HG03108 (cell line): ENCODE measurements at regions not wholly inside any gene's neighbourhood (a gene's known extent, or its start where the extent isn't known, plus 50 kb on each side); places are given as distances from the start of the nearest gene placed in this dataset.
A peak's percentile ranks its signal among the peaks of the same experiment; 100 is the strongest.
"Not testable (repeated sequence)": the region's sequence is repeated elsewhere in the genome, so short reads cannot be mapped to it uniquely, and the experiment has no call there.

ENCODE experiments used
- ATAC-seq: cut with Tn5 transposase; IDR thresholded peaks from one replicate; pipeline ENCODE4 v1.9.1; 2021; ENCODE audit warnings: moderate library complexity; ENCODE audit not compliant: unreplicated experiment

DNA sequence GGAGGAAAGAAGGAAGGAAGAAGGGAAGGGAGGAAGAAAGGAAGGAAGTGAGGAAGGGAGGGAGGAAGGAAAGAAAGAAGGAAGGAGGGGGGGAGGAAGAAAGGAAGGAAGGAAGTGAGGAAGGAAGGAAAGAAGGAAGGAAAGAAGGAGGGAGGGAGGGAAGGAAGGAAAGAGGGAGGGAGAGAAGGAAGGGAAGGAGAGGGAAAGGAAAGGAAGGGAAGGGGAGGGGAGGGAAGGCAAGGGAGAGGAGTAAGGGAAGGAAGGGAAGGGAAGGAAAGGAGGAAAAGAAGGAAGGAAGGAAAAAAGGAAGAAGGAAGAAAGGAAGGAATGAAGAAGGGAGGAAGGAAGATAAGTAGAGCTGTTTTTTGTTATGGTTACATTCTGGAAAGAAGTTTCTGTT lies 141.2 kb downstream of the LRRC3B start:
- no peak for ATAC-seq

DNA sequence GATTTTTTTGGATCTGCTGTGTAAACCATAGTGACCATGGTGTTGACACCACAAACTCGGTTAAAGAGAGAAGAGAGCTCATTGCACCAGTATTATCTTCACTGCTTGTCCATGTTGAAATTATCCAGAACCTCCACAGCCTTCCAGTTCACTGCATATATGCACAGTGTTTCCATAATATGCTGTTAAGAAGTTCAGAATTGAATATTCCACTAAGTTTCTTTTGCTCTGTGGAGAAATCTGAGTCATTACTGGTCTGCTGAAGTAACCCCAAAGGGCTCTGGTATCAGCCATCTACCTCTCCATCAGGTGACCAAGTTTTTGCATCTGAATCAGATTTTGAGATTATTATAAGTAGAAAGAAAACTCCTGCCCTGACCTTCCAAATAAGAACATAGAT lies 143.5 kb downstream of the LRRC3B start:
- ATAC-seq = no peak

DNA sequence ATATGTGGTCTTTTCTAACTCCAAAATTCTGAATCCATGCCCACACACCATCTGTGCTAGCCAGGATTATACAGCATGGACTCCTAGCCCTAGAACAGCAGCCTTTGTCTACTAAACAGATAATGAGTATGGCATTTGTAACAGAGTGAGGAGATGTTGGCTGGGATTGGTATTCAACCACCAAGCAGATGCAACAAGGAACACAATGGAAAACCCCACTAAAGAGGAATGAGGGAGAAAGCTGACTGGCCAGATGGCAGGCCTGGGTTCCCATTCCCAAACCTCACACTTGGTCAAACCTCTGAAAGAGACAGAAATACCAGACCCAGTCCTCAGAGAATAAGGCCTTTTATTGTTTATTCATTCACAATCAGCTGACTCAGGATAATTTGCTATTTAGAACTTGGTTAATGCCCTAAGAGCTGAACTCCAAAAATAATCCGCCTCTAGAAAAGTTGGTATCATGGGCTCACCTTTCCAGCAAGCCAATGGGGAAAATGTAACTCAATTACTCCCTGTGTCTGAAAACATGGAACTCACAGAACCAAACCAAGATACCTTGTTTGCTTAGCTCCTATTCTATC lies 145.6 kb downstream of the LRRC3B start:
- no peak for ATAC-seq

DNA sequence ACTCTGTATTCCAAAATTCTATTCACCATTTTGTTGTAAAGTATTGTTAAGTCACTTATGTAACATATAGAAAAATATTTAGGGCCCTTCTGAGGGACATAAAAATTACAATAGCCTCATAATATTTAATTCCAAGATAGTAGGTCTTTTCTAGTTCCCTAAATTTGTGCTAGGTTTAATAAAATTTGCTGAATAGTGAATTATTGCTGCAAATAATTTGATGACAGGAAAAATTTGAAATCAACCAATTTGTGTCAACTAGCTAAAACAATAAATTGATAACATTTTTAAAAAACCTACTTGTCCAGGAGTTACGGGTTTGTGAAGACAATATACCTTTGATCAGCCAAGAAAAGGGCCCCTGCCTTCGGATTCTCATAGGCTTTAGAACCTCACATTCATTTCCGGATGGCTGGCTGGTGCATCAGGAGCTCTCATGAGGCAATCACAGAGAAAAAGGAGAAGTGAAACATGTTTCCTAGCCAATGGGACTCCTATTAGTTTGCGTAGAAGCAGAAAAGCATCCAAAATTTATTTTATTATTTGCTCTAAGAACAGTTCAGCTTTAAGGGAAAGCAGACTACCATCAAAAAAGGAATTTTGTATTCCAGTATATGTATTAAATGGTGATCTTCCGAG lies 177.2 kb downstream of the LRRC3B start:
- ATAC-seq = no peak

DNA sequence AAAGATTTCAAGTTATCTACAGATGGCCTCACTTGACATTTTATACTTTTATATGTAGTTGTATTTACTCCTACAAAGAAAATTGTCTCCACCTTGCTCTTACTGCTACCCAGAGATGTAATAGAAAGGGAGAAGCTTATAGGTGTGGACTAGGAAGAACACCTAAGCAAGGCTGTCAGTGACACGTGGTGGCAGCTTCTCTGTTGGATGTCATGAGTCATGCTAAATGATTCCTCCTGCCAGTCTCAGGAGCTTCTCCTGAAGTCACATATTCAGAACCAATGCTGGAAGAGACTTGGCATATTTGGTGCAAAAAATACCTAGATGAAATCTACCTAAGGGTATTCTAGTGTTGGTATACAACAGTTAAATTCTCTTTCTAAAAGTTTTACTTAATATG lies 184.7 kb downstream of the LRRC3B start:
- no peak for ATAC-seq

DNA sequence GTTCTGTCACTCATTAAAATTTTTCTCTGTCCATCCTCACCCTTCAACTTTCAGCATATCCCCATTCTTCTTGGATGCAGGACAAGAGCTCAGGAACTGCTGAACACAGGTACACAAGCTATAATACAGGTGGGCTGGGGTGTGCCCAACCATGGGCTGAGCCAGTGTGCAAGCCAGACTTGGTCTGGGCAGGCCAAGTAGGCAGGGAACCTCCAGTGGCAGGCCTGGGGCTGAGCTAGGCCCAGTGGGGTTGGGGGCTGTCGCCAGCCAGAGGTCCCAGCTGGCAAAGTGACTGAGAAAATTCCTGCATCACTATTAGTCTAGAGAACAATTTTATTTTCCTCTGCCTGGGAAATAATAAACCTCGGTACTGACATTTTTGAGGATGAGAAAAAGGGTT lies 202.9 kb downstream of the LRRC3B start:
- ATAC-seq = no peak

DNA sequence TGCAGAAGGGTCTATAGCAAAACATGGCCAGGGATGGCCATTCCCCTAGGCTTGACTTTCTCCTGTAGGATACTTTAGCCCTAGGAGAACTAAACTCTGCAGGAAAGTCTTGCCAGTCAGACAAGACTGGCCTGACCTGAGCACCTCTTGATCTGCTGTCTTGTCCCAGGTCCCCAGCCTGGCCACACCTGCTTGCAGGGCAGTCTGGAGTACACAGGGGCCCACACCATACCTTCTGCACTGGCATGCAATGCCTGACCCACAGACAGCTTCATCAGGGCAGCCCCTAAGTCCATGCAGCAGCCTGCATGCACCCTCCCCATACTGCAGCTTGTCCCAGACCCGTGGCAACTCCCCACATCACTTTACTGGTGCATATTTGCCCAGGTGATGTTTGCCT lies 204.6 kb downstream of the LRRC3B start:
- no peak for ATAC-seq

DNA sequence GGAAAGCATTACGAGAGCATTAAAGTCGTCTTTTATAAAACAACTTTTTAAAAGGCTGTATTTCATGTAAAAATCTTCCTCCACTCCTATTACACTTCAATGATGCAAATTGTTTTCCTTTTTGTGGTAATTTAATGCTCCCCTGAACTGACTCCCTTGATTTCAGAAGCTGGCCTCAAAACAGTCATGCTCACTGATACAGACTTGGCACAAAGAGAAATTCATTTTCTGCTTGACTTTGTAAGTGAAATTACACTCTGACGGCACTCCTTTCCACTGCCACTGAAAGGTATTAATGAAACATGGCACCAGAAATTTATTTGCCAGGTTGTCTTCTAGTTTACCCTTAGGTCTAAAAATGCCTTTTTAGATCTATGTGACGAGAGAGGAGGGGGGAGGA lies 215.5 kb downstream of the LRRC3B start:
- ATAC-seq = no peak

DNA sequence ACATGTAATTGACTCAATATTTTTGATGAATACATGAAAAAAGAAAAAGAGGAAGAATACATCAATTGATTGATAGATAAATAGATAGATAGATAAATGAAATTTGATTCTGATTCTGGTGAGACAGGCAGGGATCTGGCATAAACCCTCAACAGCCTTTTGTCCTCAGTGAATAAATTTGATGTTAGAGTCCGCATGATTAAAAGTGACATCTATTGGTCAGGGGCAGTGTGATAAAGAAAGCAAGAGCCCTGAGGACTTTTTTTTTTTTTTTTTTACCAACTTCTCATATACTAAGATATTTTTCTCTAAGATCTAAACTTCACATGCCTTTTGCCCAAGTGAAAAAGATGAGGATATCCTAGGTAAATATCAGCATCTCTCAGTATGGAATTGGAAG lies 216.4 kb downstream of the LRRC3B start:
- no peak for ATAC-seq

DNA sequence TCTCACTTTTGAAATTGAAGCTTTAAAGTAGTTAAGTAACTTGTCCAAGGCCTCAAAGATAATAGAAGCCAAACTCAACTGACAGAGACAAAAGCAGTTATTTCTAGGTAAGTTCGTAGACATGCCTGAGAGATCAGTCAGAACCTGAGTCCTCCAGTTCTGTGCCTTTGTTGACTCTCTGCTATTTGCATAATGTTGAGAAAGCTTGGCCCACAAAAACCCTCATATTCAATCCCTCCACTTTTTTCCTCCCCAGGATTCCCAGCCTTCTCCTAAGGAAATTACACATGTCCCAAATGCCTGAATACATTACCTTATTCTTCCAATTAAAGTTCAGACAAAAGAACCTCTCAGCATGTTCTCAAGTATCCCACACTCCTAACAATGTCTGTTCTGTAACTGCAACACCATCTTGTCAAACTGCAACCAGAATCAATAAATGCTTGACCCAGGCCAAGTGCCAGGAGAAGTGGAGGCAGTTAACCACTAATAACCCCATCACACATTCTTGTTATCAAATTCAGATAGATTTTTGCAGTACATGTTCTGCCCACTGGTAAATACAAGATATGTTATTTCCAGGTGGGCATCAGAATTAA lies 217.8 kb downstream of the LRRC3B start:
- no peak for ATAC-seq

DNA sequence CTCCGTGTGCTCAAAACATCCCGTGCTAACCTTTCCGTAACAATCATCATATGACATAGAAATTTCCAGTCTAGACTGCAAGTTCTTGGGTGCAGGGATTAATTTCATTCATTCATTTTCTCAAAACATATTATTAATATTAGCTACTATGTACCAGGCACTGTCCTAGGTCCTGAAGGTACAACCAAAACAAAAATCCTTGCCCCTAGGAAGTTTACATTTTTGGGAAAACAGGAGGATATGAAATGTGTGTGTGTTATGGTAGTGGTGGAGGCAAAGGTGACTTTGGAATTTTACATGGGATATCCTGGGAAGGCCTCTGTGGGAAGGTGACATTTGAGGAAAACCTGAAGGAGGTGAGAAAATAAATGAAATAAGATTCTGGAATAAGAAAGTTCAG lies 222.6 kb downstream of the LRRC3B start:
- no peak for ATAC-seq

DNA sequence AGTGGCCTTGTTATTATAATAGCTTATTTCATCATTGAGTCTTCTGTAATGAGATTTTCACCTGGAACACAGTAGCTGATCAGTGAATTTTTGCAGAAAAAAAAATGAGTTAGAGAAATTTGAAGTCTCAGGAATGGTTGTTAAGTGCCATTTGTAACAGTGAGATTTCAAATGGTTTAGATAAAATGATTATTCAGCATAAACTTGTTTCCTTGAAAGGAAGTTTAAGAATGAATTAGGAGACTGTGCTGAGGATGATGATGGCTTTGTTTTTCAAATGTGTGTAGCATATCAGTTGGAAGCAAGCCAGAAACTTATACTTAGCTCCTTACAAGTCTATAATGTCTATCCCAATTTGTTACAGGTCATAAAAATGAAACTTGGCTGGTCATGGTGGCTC lies 225.1 kb downstream of the LRRC3B start:
- ATAC-seq = no peak

DNA sequence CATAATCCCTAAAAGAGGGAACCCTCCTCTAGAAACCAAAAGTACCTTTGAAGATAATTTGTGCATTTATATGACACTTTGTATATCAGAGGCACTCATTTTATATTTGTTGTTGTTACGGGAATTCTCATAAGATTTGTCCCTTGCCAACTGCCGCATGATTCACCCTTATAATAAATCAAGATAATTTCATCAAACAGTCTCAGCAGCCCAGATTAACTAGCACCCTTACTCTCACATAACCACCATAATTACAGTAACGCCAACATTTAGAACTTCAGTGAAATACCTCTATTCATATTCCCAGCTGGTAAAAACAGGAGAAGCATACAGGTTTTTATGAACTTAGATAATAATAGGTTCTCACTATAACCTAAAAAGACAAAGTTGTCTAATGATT lies 271.9 kb downstream of the LRRC3B start:
- ATAC-seq = no peak

DNA sequence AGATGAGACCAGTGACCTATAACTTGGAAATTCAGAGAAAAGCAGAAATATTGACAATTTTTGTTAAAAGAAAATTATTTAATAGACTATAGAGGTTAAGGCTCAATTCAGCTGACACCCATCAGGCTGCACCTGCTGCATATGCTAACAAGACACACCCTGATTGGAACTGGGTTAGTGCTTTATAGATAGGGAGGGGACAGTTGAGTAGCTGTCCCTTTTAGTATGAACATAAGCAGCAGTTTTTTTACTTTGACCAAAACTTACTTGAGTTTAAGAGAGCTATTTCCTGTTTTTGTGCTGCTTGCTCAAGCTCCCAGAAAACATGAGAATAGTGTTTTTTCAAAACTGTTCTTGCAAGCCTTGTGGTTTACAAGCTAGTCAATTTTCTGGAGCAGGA lies 292.6 kb downstream of the LRRC3B start:
- ATAC-seq = no peak

DNA sequence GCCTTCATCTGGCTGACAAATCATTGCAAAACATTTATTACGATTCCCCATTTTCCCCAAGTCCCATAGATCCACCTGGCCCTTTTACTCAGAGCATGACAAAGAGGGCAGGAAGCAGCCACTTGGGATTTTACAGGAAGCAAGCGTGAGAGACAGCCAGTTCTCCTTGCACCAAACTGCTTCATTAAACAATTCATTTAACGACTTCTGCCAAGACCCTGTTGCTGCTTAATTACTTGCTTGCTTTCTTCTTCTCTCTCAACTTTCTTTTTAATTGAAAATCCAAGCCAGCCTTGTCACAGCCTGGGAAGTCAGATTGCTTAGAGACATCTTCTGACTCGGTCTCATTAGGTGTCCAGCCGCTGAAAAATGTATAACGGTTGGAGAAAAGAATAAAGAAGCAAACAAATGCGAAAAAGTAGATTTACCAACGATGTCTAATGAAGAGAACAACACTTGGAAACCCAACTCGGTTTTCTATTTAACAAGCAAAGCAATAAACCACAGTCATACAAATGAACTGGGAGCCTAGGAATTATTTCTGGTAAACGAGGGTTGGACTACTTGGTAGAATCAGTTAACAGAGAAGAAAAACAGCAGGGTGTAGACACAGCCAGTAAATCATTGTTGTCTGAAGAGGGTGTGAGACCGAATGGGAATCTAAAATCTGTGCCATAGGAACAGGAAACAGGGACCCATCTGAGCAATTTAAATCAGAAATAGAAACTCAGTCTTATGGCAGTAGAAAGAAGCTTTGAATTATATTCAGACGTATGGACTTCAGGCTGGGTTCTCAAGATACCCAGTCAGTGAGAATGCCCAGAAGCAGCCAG lies 298.3 kb downstream of the LRRC3B start:
- ATAC-seq = no peak

DNA sequence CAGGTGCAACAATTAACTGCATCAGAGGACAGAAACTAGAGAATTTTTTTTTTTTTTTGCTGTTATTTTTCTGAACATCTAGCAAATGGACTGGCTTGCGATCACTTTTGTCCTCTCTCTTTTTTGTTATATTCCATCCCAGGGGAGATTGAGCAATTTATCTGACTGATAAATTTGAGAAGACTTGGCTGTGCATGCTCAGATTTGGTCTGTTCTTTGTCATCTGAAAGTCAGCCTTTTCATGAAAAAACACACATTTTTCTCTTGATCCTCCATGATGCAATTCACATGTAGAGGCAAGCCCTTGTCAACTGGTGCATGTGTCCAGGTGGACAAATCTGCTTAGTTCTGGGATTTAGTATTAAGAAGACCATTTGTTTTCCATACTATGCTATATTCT lies 309.3 kb downstream of the LRRC3B start:
- no peak for ATAC-seq

DNA sequence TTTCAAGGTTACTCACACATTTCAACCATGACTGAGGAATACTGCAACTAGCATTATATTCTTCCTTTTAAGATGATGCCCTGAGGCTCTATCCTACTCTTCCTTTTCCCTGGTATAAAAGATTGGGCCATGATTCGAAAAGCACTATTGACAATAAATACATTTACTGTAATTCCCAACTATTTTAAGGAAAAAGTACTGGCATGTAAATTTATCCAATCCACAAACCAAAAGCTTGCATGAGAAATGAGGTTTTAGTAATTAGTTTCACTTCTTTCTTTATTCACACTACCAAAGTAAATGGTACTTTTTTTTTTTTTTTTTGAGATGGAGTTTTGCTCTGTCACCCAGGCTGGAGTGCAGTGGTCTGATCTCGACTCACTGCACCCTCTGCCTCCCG lies 310.2 kb downstream of the LRRC3B start:
- ATAC-seq = no peak

DNA sequence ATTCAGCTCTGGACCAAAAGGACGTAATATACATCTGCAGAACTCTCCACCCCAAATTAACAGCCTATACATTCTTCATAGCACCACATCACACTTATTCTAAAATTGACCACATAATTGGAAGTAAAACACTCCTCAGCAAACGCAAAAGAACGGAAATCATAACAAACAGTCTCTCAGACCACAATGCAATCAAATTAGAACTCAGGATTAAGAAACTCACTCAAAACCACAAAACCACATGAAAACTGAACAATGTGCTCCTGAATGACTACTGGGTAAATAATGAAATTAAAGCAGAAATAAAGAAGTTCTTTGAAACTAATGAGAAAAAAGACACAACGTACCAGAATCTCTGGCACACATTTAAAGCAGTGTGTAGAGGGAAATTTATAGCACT lies 322.9 kb downstream of the LRRC3B start:
- not testable (repeated sequence) for ATAC-seq

DNA sequence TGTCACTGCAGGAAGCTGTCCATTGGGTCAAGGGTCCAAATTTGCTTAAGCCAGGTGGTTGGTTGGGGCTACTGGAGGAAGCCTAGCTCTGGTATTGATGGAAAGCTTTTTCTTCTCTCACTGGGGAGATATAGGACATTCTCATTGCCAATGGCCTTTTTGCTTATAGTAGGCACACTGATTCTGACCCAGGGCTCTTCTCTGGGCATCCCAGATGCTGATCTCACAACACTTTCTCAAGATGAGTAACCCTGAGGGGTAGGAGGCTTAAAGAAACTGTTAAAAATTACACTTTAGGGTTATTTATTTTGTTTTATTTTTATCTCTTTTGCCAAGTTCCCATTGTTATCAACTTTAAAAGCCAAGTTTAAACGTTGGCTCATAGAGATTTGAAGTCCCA lies 337.8 kb downstream of the LRRC3B start:
- no peak for ATAC-seq

DNA sequence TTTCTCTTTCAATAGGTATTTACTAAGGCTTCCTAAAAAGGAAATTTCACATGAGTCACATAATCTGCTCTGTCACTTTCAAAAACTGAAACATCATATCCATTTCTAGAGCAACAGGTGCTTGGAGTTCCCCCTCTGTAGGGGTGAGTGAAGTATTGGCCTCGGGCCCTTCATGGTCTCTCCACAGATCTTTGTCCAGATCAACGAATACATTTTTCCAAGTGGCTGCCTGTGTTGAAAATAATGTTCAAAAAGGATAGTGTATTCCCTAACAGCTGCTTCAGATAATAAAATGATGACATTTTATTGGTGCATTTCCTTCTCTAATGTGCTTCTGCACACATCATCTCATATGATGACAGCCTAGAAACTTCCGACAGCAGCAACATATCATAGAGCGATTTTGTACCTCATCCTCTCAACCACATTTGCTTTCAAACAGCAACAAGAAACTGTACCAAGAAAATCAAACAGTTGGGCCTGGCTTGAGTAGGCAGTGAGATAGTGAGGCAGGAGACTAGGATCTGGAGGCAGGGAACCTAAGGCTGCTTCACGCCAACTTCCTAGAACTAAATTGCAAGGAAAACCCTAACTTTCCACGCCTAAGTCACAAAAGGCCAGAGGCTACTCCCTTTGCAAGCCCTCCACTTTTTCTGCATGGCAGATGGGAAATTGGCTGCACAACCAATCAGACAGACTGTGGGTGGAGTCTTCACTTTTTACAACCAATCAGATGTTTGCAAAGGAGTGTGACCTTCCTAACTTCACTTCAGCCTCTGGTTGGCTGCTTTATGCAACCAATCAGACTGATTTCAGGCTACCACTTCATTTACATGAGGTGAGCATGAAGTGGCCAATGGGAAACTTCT lies 340.2 kb downstream of the LRRC3B start:
- ATAC-seq = peak; percentile 80

DNA sequence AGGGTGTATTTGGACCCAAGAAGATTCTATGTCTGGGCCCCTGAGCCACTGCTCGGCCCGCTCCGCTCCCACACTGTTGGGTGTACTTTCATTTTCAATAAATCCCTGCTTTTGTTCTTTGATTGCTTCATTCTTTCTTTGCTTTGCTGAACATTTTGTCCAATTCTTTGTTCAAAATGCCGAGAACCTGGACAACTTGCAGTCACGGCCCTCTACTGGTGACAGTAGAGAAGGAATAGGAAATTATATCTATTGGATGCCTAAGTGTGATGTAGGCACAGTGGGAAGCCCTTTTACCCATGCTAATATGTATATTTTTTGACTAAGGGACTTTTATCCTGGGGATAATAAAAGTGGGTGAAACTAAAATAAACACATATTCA lies 340.8 kb downstream of the LRRC3B start:
- no peak for ATAC-seq
